ENCODE measurements at regions not wholly inside any gene's neighbourhood (a gene's known extent, or its start where the extent isn't known, plus 50 kb on each side); places are given as distances from the start of the nearest gene placed in this dataset.
"Not testable (repeated sequence)": the region's sequence is repeated elsewhere in the genome, so short reads cannot be mapped to it uniquely, and the experiment has no call there.

- no peak for DNase-seq (ENCODE audit: low read depth in 1 of 2, low spot score in 1 of 2)
- Histone ChIP-seq H3K27me3 (ENCODE audit: insufficient read depth, poor library complexity, severe bottlenecking) (no peaks in the 10 kb centered on the region), H3K27ac (replicated peaks) (no peak overlapping the region), H3K4me3 (replicated peaks; ENCODE audit: insufficient read depth, low read length) (no peak overlapping the region)
- TF ChIP-seq GABPA (IDR thresholded peaks at IDR 0.05; ENCODE audit: low read depth) (no peak), REST (IDR thresholded peaks at IDR 0.05; ENCODE audit: insufficient replicate concordance, low read depth) (no peak), CTCF (IDR thresholded peaks at IDR 0.05; ENCODE audit: insufficient read depth, low read length) (no peak), POLR2AphosphoS5 (IDR thresholded peaks at IDR 0.05; ENCODE audit: low read depth) (no peak), SPI1 (IDR thresholded peaks at IDR 0.05; ENCODE audit: borderline replicate concordance, low read depth) (no peak)
Measured at GRCh38 chr13:59061621-59062020, 1102.1 kb downstream of the DIAPH3 start.

- H3K27ac ChIP-seq (replicated peaks): no peak overlapping the region
- no peak for DNase-seq (ENCODE audit: low read depth in 1 of 2, low spot score in 1 of 2)
Measured at GRCh38 chr13:59064042-59064441, 1099.7 kb downstream of the DIAPH3 start.

GRCh38 chr13:59076386-59076785, 1087.3 kb downstream of the DIAPH3 start:
- not testable (repeated sequence) for DNase-seq (ENCODE audit: low read depth in 1 of 2, low spot score in 1 of 2); H3K27me3 ChIP-seq (ENCODE audit: insufficient read depth, poor library complexity, severe bottlenecking); H3K4me3 ChIP-seq (replicated peaks; ENCODE audit: insufficient read depth, low read length); H3K27ac ChIP-seq (replicated peaks)

More at GRCh38 chr13:59064042-59064441, 1099.7 kb downstream of the DIAPH3 start:
- Histone ChIP-seq H3K27me3 (ENCODE audit: insufficient read depth, poor library complexity, severe bottlenecking) (no peaks in the 10 kb centered on the region), H3K4me3 (replicated peaks; ENCODE audit: insufficient read depth, low read length) (no peak overlapping the region)
- TF ChIP-seq GABPA (IDR thresholded peaks at IDR 0.05; ENCODE audit: low read depth) (no peak), POLR2AphosphoS5 (IDR thresholded peaks at IDR 0.05; ENCODE audit: low read depth) (no peak), SPI1 (IDR thresholded peaks at IDR 0.05; ENCODE audit: borderline replicate concordance, low read depth) (no peak), CTCF (IDR thresholded peaks at IDR 0.05; ENCODE audit: insufficient read depth, low read length) (no peak), REST (IDR thresholded peaks at IDR 0.05; ENCODE audit: insufficient replicate concordance, low read depth) (no peak)

- no peaks in the 10 kb centered on the region for H3K27me3 ChIP-seq (ENCODE audit: insufficient read depth, poor library complexity, severe bottlenecking)
- no peak overlapping the region for H3K27ac ChIP-seq (replicated peaks)
- TF ChIP-seq SPI1 (IDR thresholded peaks at IDR 0.05; ENCODE audit: borderline replicate concordance, low read depth) (no peak), REST (IDR thresholded peaks at IDR 0.05; ENCODE audit: insufficient replicate concordance, low read depth) (no peak), GABPA (IDR thresholded peaks at IDR 0.05; ENCODE audit: low read depth) (no peak), CTCF (IDR thresholded peaks at IDR 0.05; ENCODE audit: insufficient read depth, low read length) (no peak), POLR2AphosphoS5 (IDR thresholded peaks at IDR 0.05; ENCODE audit: low read depth) (no peak)
- H3K4me3 ChIP-seq (replicated peaks; ENCODE audit: insufficient read depth, low read length): no peak overlapping the region
- DNase-seq (ENCODE audit: low read depth in 1 of 2, low spot score in 1 of 2): no peak
Measured at GRCh38 chr13:59086147-59086546, 1077.6 kb downstream of the DIAPH3 start.

Data from HL-60 (cell line).